ES-I3 (cell line): ENCODE measurements at regions not wholly inside any gene's neighbourhood (a gene's known extent, or its start where the extent isn't known, plus 50 kb on each side); places are given as distances from the start of the nearest gene placed in this dataset.
"Not testable (repeated sequence)": the region's sequence is repeated elsewhere in the genome, so short reads cannot be mapped to it uniquely, and the experiment has no call there.

Experiments
- H3K36me3 ChIP-seq: 2 replicates; pipeline ENCODE4 v1.6.1; 2013; ENCODE audit warnings: mild to moderate bottlenecking, low read length, control low read depth, moderate library complexity; ENCODE audit not compliant: insufficient read depth
- H3K4me1 ChIP-seq: 2 replicates; pipeline ENCODE4 v1.6.1; 2013; ENCODE audit warnings: mild to moderate bottlenecking, control low read depth, low read length; ENCODE audit not compliant: insufficient read depth
- H3K9ac ChIP-seq: 2 replicates; pipeline ENCODE4 v1.6.1; 2013; ENCODE audit warnings: low read depth, mild to moderate bottlenecking, low read length, moderate library complexity
- H3K9me3 ChIP-seq: 2 replicates; pipeline ENCODE4 v1.6.1; 2013; ENCODE audit warnings: mild to moderate bottlenecking, low read length, moderate library complexity; ENCODE audit not compliant: control insufficient read depth, insufficient read depth

- Histone ChIP-seq H3K4me1 (no peaks in the 10 kb centered on the region), H3K9ac (no peak overlapping the region), H3K36me3 (no peaks in the 10 kb centered on the region), H3K9me3 (no peaks in the 10 kb centered on the region)
Observed at GRCh38 chr6:100084316-100084990, 90.4 kb upstream of the MCHR2 start.

- no peak overlapping the region for H3K9ac ChIP-seq
- no peaks in the 10 kb centered on the region for H3K9me3 ChIP-seq
- H3K4me1 ChIP-seq: no peaks in the 10 kb centered on the region
Observed at GRCh38 chr6:100078509-100078908, 84.5 kb upstream of the MCHR2 start.

GRCh38 chr6:100065348-100065747 lies 71.3 kb upstream of the MCHR2 start:
- Histone ChIP-seq H3K9ac (no peak overlapping the region), H3K9me3 (0 out of 2 replicates have a peak, but pooled peaks cover 3% of the 10 kb centered on the region), H3K4me1 (no peaks in the 10 kb centered on the region), H3K36me3 (no peaks in the 10 kb centered on the region)

More at GRCh38 chr6:100078509-100078908, 84.5 kb upstream of the MCHR2 start:
- no peaks in the 10 kb centered on the region for H3K36me3 ChIP-seq

GRCh38 chr6:100062621-100063020 lies 68.6 kb upstream of the MCHR2 start:
- no peaks in the 10 kb centered on the region for H3K9me3 ChIP-seq
- no peak overlapping the region for H3K9ac ChIP-seq
- no peaks in the 10 kb centered on the region for H3K4me1 ChIP-seq
- no peaks in the 10 kb centered on the region for H3K36me3 ChIP-seq

GRCh38 chr6:100057941-100058340 lies 63.9 kb upstream of the MCHR2 start:
- H3K4me1 ChIP-seq: no peaks in the 10 kb centered on the region
- no peaks in the 10 kb centered on the region for H3K36me3 ChIP-seq
- H3K9ac ChIP-seq: no peak overlapping the region
- no peaks in the 10 kb centered on the region for H3K9me3 ChIP-seq

GRCh38 chr6:100050550-100050949 lies 56.5 kb upstream of the MCHR2 start:
- H3K36me3 ChIP-seq: no peaks in the 10 kb centered on the region
- no peaks in the 10 kb centered on the region for H3K4me1 ChIP-seq
- no peak overlapping the region for H3K9ac ChIP-seq
- no peaks in the 10 kb centered on the region for H3K9me3 ChIP-seq

GRCh38 chr6:100043961-100044360 lies 49.9 kb upstream of the MCHR2 start:
- not testable (repeated sequence) for H3K4me1 ChIP-seq, H3K36me3 ChIP-seq, H3K9ac ChIP-seq, H3K9me3 ChIP-seq
